PFSK-1 (cell line): ENCODE measurements at regions not wholly inside any gene's neighbourhood (a gene's known extent, or its start where the extent isn't known, plus 50 kb on each side); places are given as distances from the start of the nearest gene placed in this dataset.

Source experiments
- FOXP2 ChIP-seq: optimal IDR thresholded peaks from 2 replicates; pipeline ENCODE3; 2011; ENCODE audit warnings: borderline replicate concordance, control low read depth, inconsistent platforms; ENCODE audit not compliant: insufficient read depth; ENCODE audit errors: extremely low read length, extremely low read depth
- POLR2AphosphoS5 ChIP-seq: IDR thresholded peaks from 2 replicates; pipeline ENCODE4 v1.6.1; 2012; ENCODE audit warnings: low read depth, mild to moderate bottlenecking, control low read depth, low read length, moderate library complexity
- SIN3A ChIP-seq: IDR thresholded peaks from 2 replicates; pipeline ENCODE4 v1.6.1; 2012; ENCODE audit warnings: mild to moderate bottlenecking, low read length, moderate library complexity, borderline replicate concordance; ENCODE audit not compliant: insufficient read depth
- TAF1 ChIP-seq: IDR thresholded peaks from 2 replicates; pipeline ENCODE4 v1.6.1; 2012; ENCODE audit warnings: low read length, control low read depth, borderline replicate concordance; ENCODE audit not compliant: insufficient read depth
- TF ChIP-seq, protein P1 (sequence below), 2 experiments: IDR thresholded peaks; 2 replicates each; pipeline versions ENCODE4 v1.6.1 to v1.8.0; 2011 to 2012; ENCODE audit warnings: low read depth in 2 of 2, low read length in 2 of 2, control low read depth in 1 of 2, inconsistent platforms in 1 of 2, mild to moderate bottlenecking in 1 of 2, moderate library complexity in 1 of 2; ENCODE audit not compliant: insufficient read depth in 1 of 2

- TF ChIP-seq POLR2AphosphoS5 = no peak
- no peak for TF ChIP-seq FOXP2
- TF ChIP-seq, protein P1, sequence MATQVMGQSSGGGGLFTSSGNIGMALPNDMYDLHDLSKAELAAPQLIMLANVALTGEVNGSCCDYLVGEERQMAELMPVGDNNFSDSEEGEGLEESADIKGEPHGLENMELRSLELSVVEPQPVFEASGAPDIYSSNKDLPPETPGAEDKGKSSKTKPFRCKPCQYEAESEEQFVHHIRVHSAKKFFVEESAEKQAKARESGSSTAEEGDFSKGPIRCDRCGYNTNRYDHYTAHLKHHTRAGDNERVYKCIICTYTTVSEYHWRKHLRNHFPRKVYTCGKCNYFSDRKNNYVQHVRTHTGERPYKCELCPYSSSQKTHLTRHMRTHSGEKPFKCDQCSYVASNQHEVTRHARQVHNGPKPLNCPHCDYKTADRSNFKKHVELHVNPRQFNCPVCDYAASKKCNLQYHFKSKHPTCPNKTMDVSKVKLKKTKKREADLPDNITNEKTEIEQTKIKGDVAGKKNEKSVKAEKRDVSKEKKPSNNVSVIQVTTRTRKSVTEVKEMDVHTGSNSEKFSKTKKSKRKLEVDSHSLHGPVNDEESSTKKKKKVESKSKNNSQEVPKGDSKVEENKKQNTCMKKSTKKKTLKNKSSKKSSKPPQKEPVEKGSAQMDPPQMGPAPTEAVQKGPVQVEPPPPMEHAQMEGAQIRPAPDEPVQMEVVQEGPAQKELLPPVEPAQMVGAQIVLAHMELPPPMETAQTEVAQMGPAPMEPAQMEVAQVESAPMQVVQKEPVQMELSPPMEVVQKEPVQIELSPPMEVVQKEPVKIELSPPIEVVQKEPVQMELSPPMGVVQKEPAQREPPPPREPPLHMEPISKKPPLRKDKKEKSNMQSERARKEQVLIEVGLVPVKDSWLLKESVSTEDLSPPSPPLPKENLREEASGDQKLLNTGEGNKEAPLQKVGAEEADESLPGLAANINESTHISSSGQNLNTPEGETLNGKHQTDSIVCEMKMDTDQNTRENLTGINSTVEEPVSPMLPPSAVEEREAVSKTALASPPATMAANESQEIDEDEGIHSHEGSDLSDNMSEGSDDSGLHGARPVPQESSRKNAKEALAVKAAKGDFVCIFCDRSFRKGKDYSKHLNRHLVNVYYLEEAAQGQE (IDR thresholded peaks at IDR 0.05; ENCODE audit: insufficient read depth in 1 of 2, low read depth in 2 of 2, low read length in 2 of 2) = no peak
- TF ChIP-seq TAF1 = no peak
- no peak for TF ChIP-seq SIN3A
These were observed 266.8 kb downstream of the ABHD5 start for GRCh38 chr3:43957553-43957952.

- TF ChIP-seq TAF1 (no peak), POLR2AphosphoS5 (no peak), FOXP2 (no peak), SIN3A (no peak)
These were observed 267.4 kb downstream of the ABHD5 start for GRCh38 chr3:43958005-43958770.

- no peak for TF ChIP-seq TAF1
These were observed 268.2 kb downstream of the ABHD5 start for GRCh38 chr3:43958973-43959372.

DNA sequence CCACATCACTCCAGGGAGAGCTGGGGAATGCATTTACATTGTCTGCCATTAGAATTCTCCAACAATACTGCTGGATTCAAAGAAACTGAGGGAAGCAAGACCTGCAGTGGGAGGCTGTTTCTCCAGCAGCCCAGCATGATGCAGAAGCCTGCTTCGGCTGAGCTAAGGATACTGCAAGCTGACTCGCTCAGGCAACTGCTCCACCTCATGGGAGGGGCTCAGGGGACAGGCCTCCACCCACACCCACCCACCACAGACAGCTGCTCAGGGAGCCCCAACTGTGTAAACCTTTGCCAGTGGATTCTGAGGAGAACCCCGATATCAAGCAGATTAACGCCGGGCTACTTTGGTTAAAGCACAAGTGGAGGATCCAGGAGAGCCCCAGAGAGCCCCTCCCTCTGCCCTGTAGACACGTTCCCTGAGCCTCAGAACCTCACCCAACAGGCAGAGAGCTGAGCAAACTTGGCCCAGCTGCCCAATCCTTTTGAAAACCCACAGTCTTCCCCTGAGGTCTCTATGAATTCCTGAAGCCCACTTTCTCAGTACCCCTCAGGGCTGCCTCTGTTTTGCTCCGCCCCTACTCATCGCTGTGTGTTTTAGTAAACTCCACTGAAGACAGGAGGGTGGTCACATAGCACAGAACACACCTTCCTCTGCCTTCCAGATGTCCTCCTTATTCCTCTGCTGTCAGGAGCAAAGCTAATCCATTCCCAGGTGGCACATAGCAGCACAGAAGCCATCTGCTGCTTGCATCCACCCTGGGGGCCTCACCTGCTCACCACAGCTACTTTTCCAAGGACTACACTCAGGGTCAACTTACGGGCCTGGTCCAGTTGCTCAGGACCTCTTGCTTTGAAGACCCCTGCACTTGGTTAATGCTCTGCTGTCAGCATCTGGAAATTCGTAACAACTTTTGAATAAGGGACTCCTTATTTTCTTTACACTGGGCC, 269.0 kb downstream of the ABHD5 start:
- no peak for TF ChIP-seq FOXP2
- TF ChIP-seq POLR2AphosphoS5 = no peak
- TF ChIP-seq SIN3A = no peak
- TF ChIP-seq, protein P1 (IDR thresholded peaks at IDR 0.05; ENCODE audit: insufficient read depth in 1 of 2, low read depth in 2 of 2, low read length in 2 of 2) = no peak
- TF ChIP-seq TAF1 = no peak

- TF ChIP-seq POLR2AphosphoS5 (no peak), SIN3A (no peak), TAF1 (no peak), FOXP2 (no peak)
- TF ChIP-seq, protein P1 (IDR thresholded peaks at IDR 0.05; ENCODE audit: insufficient read depth in 1 of 2, low read depth in 2 of 2, low read length in 2 of 2) = no peak
These were observed 269.7 kb downstream of the ABHD5 start for GRCh38 chr3:43960448-43960840.
